SK-N-SH treated with all-trans-retinoic acid at 6 μM for 48 hours (cell line): ENCODE measurements at regions not wholly inside any gene's neighbourhood (a gene's known extent, or its start where the extent isn't known, plus 50 kb on each side); places are given as distances from the start of the nearest gene placed in this dataset.

Experiments used
- ARNTL ChIP-seq: fragments of 450-650 bp; formaldehyde crosslinking; IDR thresholded peaks from 2 replicates; pipeline ENCODE4 v1.5.0; 2020; ENCODE audit warnings: low read depth, mild to moderate bottlenecking, moderate library complexity, borderline replicate concordance
- ISL1 ChIP-seq: fragments of 250-450 bp; sonication (Bioruptor Pico); IDR thresholded peaks from 2 replicates; pipeline ENCODE4 v2.1.2; 2022; ENCODE audit warnings: mild to moderate bottlenecking, moderate library complexity
- RARB ChIP-seq: fragments of 250-450 bp; sonication (Bioruptor Pico); IDR thresholded peaks from 2 replicates; pipeline ENCODE4 v1.8.0; 2021; ENCODE audit warnings: mild to moderate bottlenecking, moderate library complexity
- ZC3H10 ChIP-seq: fragments of 250-450 bp; sonication (Bioruptor Pico); IDR thresholded peaks from 2 replicates; pipeline ENCODE4 v1.5.1; 2021; ENCODE audit warnings: mild to moderate bottlenecking, moderate library complexity
- ZFP3 ChIP-seq: fragments of 250-450 bp; sonication (Bioruptor Pico); IDR thresholded peaks from 2 replicates; pipeline ENCODE4 v1.5.0; 2020; ENCODE audit warnings: mild to moderate bottlenecking, moderate library complexity
- TF ChIP-seq, protein P1 (sequence below): fragments of 250-450 bp; sonication (Bioruptor Pico); IDR thresholded peaks from 2 replicates; pipeline ENCODE4 v1.8.0; 2020; ENCODE audit warnings: mild to moderate bottlenecking, moderate library complexity, borderline replicate concordance
- TF ChIP-seq, protein P2 (sequence below): fragments of 250-450 bp; sonication (Bioruptor Pico); IDR thresholded peaks from 2 replicates; pipeline ENCODE4 v1.5.1; 2020; ENCODE audit warnings: low read depth, mild to moderate bottlenecking, moderate library complexity
- TF ChIP-seq, protein P3 (sequence below): fragments of 250-450 bp; sonication (Bioruptor Pico); IDR thresholded peaks from 2 replicates; pipeline ENCODE4 v1.5.1; 2021; ENCODE audit warnings: mild to moderate bottlenecking, moderate library complexity

DNA sequence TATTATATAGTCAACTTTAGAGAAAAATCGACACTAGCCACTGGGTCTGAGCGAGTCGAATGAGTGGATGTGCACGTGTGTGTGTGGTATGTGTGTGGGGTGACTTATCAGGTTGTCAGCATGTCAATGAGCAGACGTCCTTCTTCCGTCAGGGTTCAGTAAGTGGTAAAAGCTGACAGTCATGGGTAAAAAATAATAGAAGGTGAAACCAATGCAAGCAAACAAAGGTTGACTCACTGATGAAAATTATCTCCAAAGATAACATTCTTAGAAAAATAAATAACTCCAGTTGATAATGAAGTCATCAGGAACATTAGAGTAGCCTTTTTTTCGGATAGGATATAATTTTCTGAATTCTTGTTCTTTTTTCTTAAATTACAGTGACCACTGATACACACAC is 243.8 kb upstream of the FOXQ1 start:
- TF ChIP-seq RARB (CRISPR knock-in tag) (no peak), ISL1 (CRISPR knock-in tag) (no peak), ARNTL (CRISPR knock-in tag) (no peak), ZFP3 (CRISPR knock-in tag) (no peak), ZC3H10 (no peak)
- TF ChIP-seq, protein P1, sequence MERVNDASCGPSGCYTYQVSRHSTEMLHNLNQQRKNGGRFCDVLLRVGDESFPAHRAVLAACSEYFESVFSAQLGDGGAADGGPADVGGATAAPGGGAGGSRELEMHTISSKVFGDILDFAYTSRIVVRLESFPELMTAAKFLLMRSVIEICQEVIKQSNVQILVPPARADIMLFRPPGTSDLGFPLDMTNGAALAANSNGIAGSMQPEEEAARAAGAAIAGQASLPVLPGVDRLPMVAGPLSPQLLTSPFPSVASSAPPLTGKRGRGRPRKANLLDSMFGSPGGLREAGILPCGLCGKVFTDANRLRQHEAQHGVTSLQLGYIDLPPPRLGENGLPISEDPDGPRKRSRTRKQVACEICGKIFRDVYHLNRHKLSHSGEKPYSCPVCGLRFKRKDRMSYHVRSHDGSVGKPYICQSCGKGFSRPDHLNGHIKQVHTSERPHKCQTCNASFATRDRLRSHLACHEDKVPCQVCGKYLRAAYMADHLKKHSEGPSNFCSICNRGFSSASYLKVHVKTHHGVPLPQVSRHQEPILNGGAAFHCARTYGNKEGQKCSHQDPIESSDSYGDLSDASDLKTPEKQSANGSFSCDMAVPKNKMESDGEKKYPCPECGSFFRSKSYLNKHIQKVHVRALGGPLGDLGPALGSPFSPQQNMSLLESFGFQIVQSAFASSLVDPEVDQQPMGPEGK (CRISPR knock-in tag), result no peak
- TF ChIP-seq, protein P2, sequence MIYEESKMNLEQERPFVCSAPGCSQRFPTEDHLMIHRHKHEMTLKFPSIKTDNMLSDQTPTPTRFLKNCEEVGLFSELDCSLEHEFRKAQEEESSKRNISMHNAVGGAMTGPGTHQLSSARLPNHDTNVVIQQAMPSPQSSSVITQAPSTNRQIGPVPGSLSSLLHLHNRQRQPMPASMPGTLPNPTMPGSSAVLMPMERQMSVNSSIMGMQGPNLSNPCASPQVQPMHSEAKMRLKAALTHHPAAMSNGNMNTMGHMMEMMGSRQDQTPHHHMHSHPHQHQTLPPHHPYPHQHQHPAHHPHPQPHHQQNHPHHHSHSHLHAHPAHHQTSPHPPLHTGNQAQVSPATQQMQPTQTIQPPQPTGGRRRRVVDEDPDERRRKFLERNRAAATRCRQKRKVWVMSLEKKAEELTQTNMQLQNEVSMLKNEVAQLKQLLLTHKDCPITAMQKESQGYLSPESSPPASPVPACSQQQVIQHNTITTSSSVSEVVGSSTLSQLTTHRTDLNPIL (CRISPR knock-in tag), result no peak
- TF ChIP-seq, protein P3, sequence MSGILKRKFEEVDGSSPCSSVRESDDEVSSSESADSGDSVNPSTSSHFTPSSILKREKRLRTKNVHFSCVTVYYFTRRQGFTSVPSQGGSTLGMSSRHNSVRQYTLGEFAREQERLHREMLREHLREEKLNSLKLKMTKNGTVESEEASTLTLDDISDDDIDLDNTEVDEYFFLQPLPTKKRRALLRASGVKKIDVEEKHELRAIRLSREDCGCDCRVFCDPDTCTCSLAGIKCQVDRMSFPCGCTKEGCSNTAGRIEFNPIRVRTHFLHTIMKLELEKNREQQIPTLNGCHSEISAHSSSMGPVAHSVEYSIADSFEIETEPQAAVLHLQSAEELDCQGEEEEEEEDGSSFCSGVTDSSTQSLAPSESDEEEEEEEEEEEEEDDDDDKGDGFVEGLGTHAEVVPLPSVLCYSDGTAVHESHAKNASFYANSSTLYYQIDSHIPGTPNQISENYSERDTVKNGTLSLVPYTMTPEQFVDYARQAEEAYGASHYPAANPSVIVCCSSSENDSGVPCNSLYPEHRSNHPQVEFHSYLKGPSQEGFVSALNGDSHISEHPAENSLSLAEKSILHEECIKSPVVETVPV (CRISPR knock-in tag), result no peak
